ENCODE measurements at regions not wholly inside any gene's neighbourhood (a gene's known extent, or its start where the extent isn't known, plus 50 kb on each side); places are given as distances from the start of the nearest gene placed in this dataset.

- DNase-seq (ENCODE audit: low spot score in 2 of 2, unreplicated experiment in 2 of 2), result no peak
- Mint-ChIP-seq H3K4me3 (no peak overlapping the region), H3K36me3 (no peaks in the 10 kb centered on the region), H3K4me1 (peaks cover 3% of the 10 kb centered on the region), H3K27ac (no peak overlapping the region), H3K27me3 (ENCODE audit: low read depth) (peaks cover 16% of the 10 kb centered on the region), H3K9me3 (peaks cover 4% of the 10 kb centered on the region)
- TF ChIP-seq CTCF (IDR thresholded peaks at IDR 0.05; ENCODE audit: unreplicated experiment), result no peak
Observed at GRCh38 chr9:74366111-74366510, 131.0 kb upstream of the RORB start.

- Mint-ChIP-seq H3K4me3 (no peak overlapping the region), H3K27me3 (ENCODE audit: low read depth) (peaks cover 5% of the 10 kb centered on the region), H3K9me3 (peaks cover 4% of the 10 kb centered on the region), H3K4me1 (peaks cover 3% of the 10 kb centered on the region), H3K27ac (no peak overlapping the region), H3K36me3 (no peaks in the 10 kb centered on the region)
- no peak for TF ChIP-seq CTCF (IDR thresholded peaks at IDR 0.05; ENCODE audit: unreplicated experiment)
- no peak for DNase-seq (ENCODE audit: low spot score in 2 of 2, unreplicated experiment in 2 of 2)
Observed at GRCh38 chr9:74369844-74370243, 127.3 kb upstream of the RORB start.

GRCh38 chr9:74373348-74373747 lies 123.8 kb upstream of the RORB start:
- Mint-ChIP-seq H3K4me3 (no peak overlapping the region), H3K27ac (no peak overlapping the region), H3K4me1 (peaks cover 1% of the 10 kb centered on the region)

GRCh38 chr9:74379718-74380117 lies 117.4 kb upstream of the RORB start:
- no peaks in the 10 kb centered on the region for H3K36me3 Mint-ChIP-seq
- H3K27me3 Mint-ChIP-seq (ENCODE audit: low read depth), result no peaks in the 10 kb centered on the region
- DNase-seq (ENCODE audit: low spot score in 2 of 2, unreplicated experiment in 2 of 2), result no peak
- H3K27ac Mint-ChIP-seq, result no peak overlapping the region
- no peaks in the 10 kb centered on the region for H3K9me3 Mint-ChIP-seq
- no peak overlapping the region for H3K4me3 Mint-ChIP-seq
- H3K4me1 Mint-ChIP-seq, result peaks cover 4% of the 10 kb centered on the region
- TF ChIP-seq CTCF (IDR thresholded peaks at IDR 0.05; ENCODE audit: unreplicated experiment), result peak; percentile 10

More at GRCh38 chr9:74373348-74373747, 123.8 kb upstream of the RORB start:
- DNase-seq (ENCODE audit: low spot score in 2 of 2, unreplicated experiment in 2 of 2), result no peak
- H3K27me3 Mint-ChIP-seq (ENCODE audit: low read depth), result no peaks in the 10 kb centered on the region
- no peak for TF ChIP-seq CTCF (IDR thresholded peaks at IDR 0.05; ENCODE audit: unreplicated experiment)
- H3K36me3 Mint-ChIP-seq, result no peaks in the 10 kb centered on the region
- H3K9me3 Mint-ChIP-seq, result no peaks in the 10 kb centered on the region

GRCh38 chr9:74391816-74392215 lies 105.3 kb upstream of the RORB start:
- Mint-ChIP-seq H3K27me3 (ENCODE audit: low read depth) (peaks cover 3% of the 10 kb centered on the region), H3K36me3 (no peaks in the 10 kb centered on the region), H3K9me3 (peaks cover 3% of the 10 kb centered on the region), H3K4me1 (no peaks in the 10 kb centered on the region), H3K4me3 (no peak overlapping the region), H3K27ac (no peak overlapping the region)
- no peak for DNase-seq (ENCODE audit: low spot score in 2 of 2, unreplicated experiment in 2 of 2)
- TF ChIP-seq CTCF (IDR thresholded peaks at IDR 0.05; ENCODE audit: unreplicated experiment), result no peak

- DNase-seq (ENCODE audit: low spot score in 2 of 2, unreplicated experiment in 2 of 2), result no peak
- H3K4me3 Mint-ChIP-seq, result no peak overlapping the region
- H3K27me3 Mint-ChIP-seq (ENCODE audit: low read depth), result no peaks in the 10 kb centered on the region
- no peak overlapping the region for H3K27ac Mint-ChIP-seq
- H3K4me1 Mint-ChIP-seq, result no peaks in the 10 kb centered on the region
- no peaks in the 10 kb centered on the region for H3K36me3 Mint-ChIP-seq
- peaks cover 26% of the 10 kb centered on the region for H3K9me3 Mint-ChIP-seq
- TF ChIP-seq CTCF (IDR thresholded peaks at IDR 0.05; ENCODE audit: unreplicated experiment), result no peak
Observed at GRCh38 chr9:74403581-74403980, 93.6 kb upstream of the RORB start.
